ENCODE measurements at regions not wholly inside any gene's neighbourhood (a gene's known extent, or its start where the extent isn't known, plus 50 kb on each side); places are given as distances from the start of the nearest gene placed in this dataset.
"Not testable (repeated sequence)": the region's sequence is repeated elsewhere in the genome, so short reads cannot be mapped to it uniquely, and the experiment has no call there.

- no peak for DNase-seq (ENCODE audit: low read depth in 2 of 3, low spot score in 2 of 3)
Observed at GRCh38 chr11:122209619-122210366, 93.8 kb upstream of the BLID start.

- DNase-seq (ENCODE audit: low read depth in 2 of 3, low spot score in 2 of 3), result no peak
Observed at GRCh38 chr11:122207921-122208764, 92.1 kb upstream of the BLID start.

GRCh38 chr11:122207505-122207904 lies 91.5 kb upstream of the BLID start:
- DNase-seq (ENCODE audit: low read depth in 2 of 3, low spot score in 2 of 3), result no peak

GRCh38 chr11:122205036-122205435 lies 89.0 kb upstream of the BLID start:
- no peak for DNase-seq (ENCODE audit: low read depth in 2 of 3, low spot score in 2 of 3)

GRCh38 chr11:122204206-122204605 lies 88.2 kb upstream of the BLID start:
- no peak for DNase-seq (ENCODE audit: low read depth in 2 of 3, low spot score in 2 of 3)

- DNase-seq (ENCODE audit: low read depth in 2 of 3, low spot score in 2 of 3), result peak in 1 of 3 donors; percentile 70
Observed at GRCh38 chr11:122202951-122203456, 87.0 kb upstream of the BLID start.

- no peak for DNase-seq (ENCODE audit: low read depth in 2 of 3, low spot score in 2 of 3)
Observed at GRCh38 chr11:122202161-122202950, 86.3 kb upstream of the BLID start.

- no peak for DNase-seq (ENCODE audit: low read depth in 2 of 3, low spot score in 2 of 3)
Observed at GRCh38 chr11:122201106-122201505, 85.1 kb upstream of the BLID start.

GRCh38 chr11:122199661-122200060 lies 83.6 kb upstream of the BLID start:
- no peak for DNase-seq (ENCODE audit: low read depth in 2 of 3, low spot score in 2 of 3)

GRCh38 chr11:122198291-122198983 lies 82.4 kb upstream of the BLID start:
- no peak for DNase-seq (ENCODE audit: low read depth in 2 of 3, low spot score in 2 of 3)

- DNase-seq (ENCODE audit: low read depth in 2 of 3, low spot score in 2 of 3), result no peak
Observed at GRCh38 chr11:122197066-122197987, 81.3 kb upstream of the BLID start.

- DNase-seq (ENCODE audit: low read depth in 2 of 3, low spot score in 2 of 3), result no peak
Observed at GRCh38 chr11:122195790-122196189, 79.8 kb upstream of the BLID start.

- not testable (repeated sequence) for DNase-seq (ENCODE audit: low read depth in 2 of 3, low spot score in 2 of 3)
Observed at GRCh38 chr11:122193881-122194480, 78.0 kb upstream of the BLID start.

- no peak for DNase-seq (ENCODE audit: low read depth in 2 of 3, low spot score in 2 of 3)
Observed at GRCh38 chr11:122193457-122193856, 77.4 kb upstream of the BLID start.

GRCh38 chr11:122192634-122193255 lies 76.7 kb upstream of the BLID start:
- DNase-seq (ENCODE audit: low read depth in 2 of 3, low spot score in 2 of 3), result no peak

GRCh38 chr11:122190768-122191167 lies 74.8 kb upstream of the BLID start:
- no peak for DNase-seq (ENCODE audit: low read depth in 2 of 3, low spot score in 2 of 3)

GRCh38 chr11:122189229-122189628 lies 73.2 kb upstream of the BLID start:
- DNase-seq (ENCODE audit: low read depth in 2 of 3, low spot score in 2 of 3), result no peak

GRCh38 chr11:122187373-122188165 lies 71.6 kb upstream of the BLID start:
- DNase-seq (ENCODE audit: low read depth in 2 of 3, low spot score in 2 of 3), result no peak

All from hematopoietic multipotent progenitor cell (in vitro differentiated cells).